IMR-90 (cell line): ENCODE measurements at regions not wholly inside any gene's neighbourhood (a gene's known extent, or its start where the extent isn't known, plus 50 kb on each side); places are given as distances from the start of the nearest gene placed in this dataset.

ENCODE experiments used
- ATAC-seq: fragments of 200-7000 bp; cut with Tn5 transposase; 2 replicates; pipeline ENCODE4 v1.9.1; 2020; ENCODE audit warnings: low read depth, mild to moderate bottlenecking, moderate library complexity
- BruUV-seq: library from RNA; stranded (reverse); fragments of 400-500 nt; replicated peaks from 2 replicates; lab custom pipeline; 2021; lab: Mats Ljungman, UMichigan
- CTCF ChIA-PET: fragments of 300-600 bp; formaldehyde crosslinking; extraction: SDS; loops from one replicate; lab custom pipeline; 2021; ENCODE audit warnings: antibody characterized with exemption; lab: Yijun Ruan, JAX
- POLR2A ChIA-PET: fragments of 300-600 bp; sonication (Branson Sonifier 250); formaldehyde crosslinking; loops from one replicate; lab custom pipeline; 2022; ENCODE audit warnings: antibody characterized with exemption; ENCODE audit not compliant: unreplicated experiment; lab: Charles Lee
- DNase-seq: peaks from one replicate; pipeline ENCODE4 v3.0.0; 2013
- H2AFZ ChIP-seq: replicated peaks from 2 replicates; pipeline ENCODE3; 2013; ENCODE audit warnings: low read length, mild to moderate bottlenecking; ENCODE audit not compliant: poor library complexity
- H2AK5ac ChIP-seq: 2 replicates; pipeline ENCODE4 v1.6.1; 2013; ENCODE audit warnings: low read depth, low read length, inconsistent platforms
- H2AK9ac ChIP-seq: replicated peaks from 2 replicates; pipeline ENCODE3; 2013; ENCODE audit warnings: mild to moderate bottlenecking, low read depth, low read length, moderate library complexity; ENCODE audit not compliant: poor library complexity
- H2BK120ac ChIP-seq: 2 replicates; pipeline ENCODE4 v1.6.1; 2013; ENCODE audit warnings: low read depth, low read length, inconsistent platforms
- H2BK15ac ChIP-seq: 3 replicates; pipeline ENCODE4 v1.6.1; 2013; ENCODE audit warnings: low read depth, low read length, inconsistent platforms
- H2BK20ac ChIP-seq: 2 replicates; pipeline ENCODE4 v1.6.1; 2013; ENCODE audit warnings: low read depth, mild to moderate bottlenecking, inconsistent platforms, low read length, moderate library complexity
- H2BK5ac ChIP-seq: 2 replicates; pipeline ENCODE4 v1.6.1; 2013; ENCODE audit warnings: mild to moderate bottlenecking, low read depth, low read length, inconsistent platforms; ENCODE audit not compliant: poor library complexity, severe bottlenecking
- H3K14ac ChIP-seq: replicated peaks from 2 replicates; pipeline ENCODE4 v1.6.1; 2013; ENCODE audit warnings: low read depth, low read length, inconsistent platforms
- H3K18ac ChIP-seq: 2 replicates; pipeline ENCODE4 v1.6.1; 2013; ENCODE audit warnings: low read depth, low read length, control low read depth
- H3K23ac ChIP-seq: 2 replicates; pipeline ENCODE4 v1.6.1; 2013; ENCODE audit warnings: low read depth, low read length, inconsistent platforms
- H3K27ac ChIP-seq: 2 replicates; pipeline ENCODE4 v1.5.1; 2013; ENCODE audit warnings: mild to moderate bottlenecking, control low read depth, low read length; ENCODE audit not compliant: insufficient read depth
- H3K27me3 ChIP-seq: 2 replicates; pipeline ENCODE4 v1.6.1; 2013; ENCODE audit warnings: low read length; ENCODE audit not compliant: control insufficient read depth, insufficient read depth
- H3K36me3 ChIP-seq: 2 replicates; pipeline ENCODE4 v1.6.1; 2013; ENCODE audit warnings: low read length, mixed read lengths; ENCODE audit not compliant: control insufficient read depth, insufficient read depth
- H3K4ac ChIP-seq: 2 replicates; pipeline ENCODE4 v1.6.1; 2013; ENCODE audit warnings: low read depth, low read length, inconsistent platforms
- H3K4me1 ChIP-seq: 2 replicates; pipeline ENCODE4 v1.6.1; 2013; ENCODE audit warnings: low read length, mixed read lengths; ENCODE audit not compliant: control insufficient read depth, insufficient read depth
- H3K4me2 ChIP-seq: 2 replicates; pipeline ENCODE4 v1.6.1; 2013; ENCODE audit warnings: low read depth, mild to moderate bottlenecking, control low read depth, low read length, moderate library complexity
- H3K4me3 ChIP-seq: 2 replicates; pipeline ENCODE4 v1.5.1; 2013; ENCODE audit warnings: low read depth, mild to moderate bottlenecking, control low read depth, low read length, moderate library complexity; ENCODE audit not compliant: insufficient read depth
- H3K56ac ChIP-seq: 2 replicates; pipeline ENCODE4 v1.6.1; 2013; ENCODE audit warnings: low read length, inconsistent platforms; ENCODE audit not compliant: insufficient read depth; ENCODE audit errors: extremely low read depth
- H3K79me1 ChIP-seq, 2 experiments: 2 replicates each; pipeline ENCODE4 v1.6.1; 2013; ENCODE audit warnings: low read length in 2 of 2, inconsistent platforms in 1 of 2, low read depth in 1 of 2
- H3K9ac ChIP-seq: 2 replicates; pipeline ENCODE4 v1.6.1; 2013; ENCODE audit warnings: low read depth, low read length, control low read depth
- H3K9me1 ChIP-seq: 2 replicates; pipeline ENCODE4 v1.6.1; 2013; ENCODE audit warnings: low read length, inconsistent platforms; ENCODE audit not compliant: insufficient read depth
- H3K9me3 ChIP-seq: 2 replicates; pipeline ENCODE4 v1.6.1; 2013; ENCODE audit warnings: low read length; ENCODE audit not compliant: control insufficient read depth, insufficient read depth
- H4K20me1 ChIP-seq: 2 replicates; pipeline ENCODE4 v1.6.1; 2013; ENCODE audit warnings: low read length, inconsistent platforms; ENCODE audit not compliant: insufficient read depth
- H4K5ac ChIP-seq: 2 replicates; pipeline ENCODE4 v1.6.1; 2013; ENCODE audit warnings: mild to moderate bottlenecking, low read depth, low read length, control low read depth
- H4K8ac ChIP-seq, 2 experiments: 2 replicates each; pipeline ENCODE4 v1.6.1; 2013; ENCODE audit warnings: low read depth in 2 of 2, low read length in 2 of 2, control low read depth in 1 of 2, inconsistent platforms in 1 of 2
- H4K91ac ChIP-seq: 2 replicates; pipeline ENCODE4 v1.6.1; 2013; ENCODE audit warnings: low read depth, low read length, inconsistent platforms; ENCODE audit not compliant: insufficient read depth
- CHD1 ChIP-seq: IDR thresholded peaks from 2 replicates; pipeline ENCODE4 v1.6.1; 2012; ENCODE audit warnings: low read depth, low read length, improper control_type of control experiment
- CTCF ChIP-seq: conservative IDR thresholded peaks from 2 replicates; pipeline ENCODE4 v1.5.1; 2012; ENCODE audit warnings: mild to moderate bottlenecking, low read depth, low read length, improper control_type of control experiment
- FOS ChIP-seq: fragments of 150-350 bp; IDR thresholded peaks from 2 replicates; pipeline ENCODE4 v1.6.1; 2016; ENCODE audit warnings: low read depth, low read length
- MAFK ChIP-seq: IDR thresholded peaks from 2 replicates; pipeline ENCODE4 v1.6.1; 2012; ENCODE audit warnings: low read depth, low read length, improper control_type of control experiment
- MAZ ChIP-seq: IDR thresholded peaks from 2 replicates; pipeline ENCODE4 v1.6.1; 2012; ENCODE audit warnings: low read depth, mild to moderate bottlenecking, low read length, improper control_type of control experiment, moderate library complexity, borderline replicate concordance
- NFE2L2 ChIP-seq: fragments of 150-350 bp; IDR thresholded peaks from 2 replicates; pipeline ENCODE4 v1.6.1; 2016; ENCODE audit warnings: low read depth, mild to moderate bottlenecking, low read length
- POLR2A ChIP-seq: IDR thresholded peaks from 2 replicates; pipeline ENCODE4 v1.6.1; 2012; ENCODE audit warnings: mild to moderate bottlenecking, low read depth, low read length
- RAD21 ChIP-seq: IDR thresholded peaks from 2 replicates; pipeline ENCODE4 v1.6.1; 2012; ENCODE audit warnings: low read length, improper control_type of control experiment
- RCOR1 ChIP-seq: IDR thresholded peaks from 2 replicates; pipeline ENCODE4 v1.6.1; 2012; ENCODE audit warnings: mild to moderate bottlenecking, low read length, improper control_type of control experiment; ENCODE audit not compliant: insufficient replicate concordance
- WGBS, 2 experiments: methylation state at CpG; one replicate each; pipeline versions ENCODE4 v1.1.5 to v1.1.7; 2013; ENCODE audit warnings: missing lambda C conversion rate in 2 of 2; ENCODE audit not compliant: insufficient read length in 1 of 2; ENCODE audit errors: extremely low coverage in 2 of 2; 5-methylcytosine and 5-hydroxymethylcytosine counted together
- dilution Hi-C: fragments of 300-500 bp; cut with HindIII; formaldehyde crosslinking; loops from one replicate; pipeline ENCODE4 v1.14.3; 2018; ENCODE audit warnings: low sequenced_read_pairs; ENCODE audit not compliant: unreplicated experiment
- in situ Hi-C: fragments of 300-500 bp; cut with MboI; formaldehyde crosslinking; loops from 3 replicates; pipeline ENCODE4 v1.14.3; 2019; ENCODE audit warnings: low sequenced_read_pairs, inconsistent platforms, mixed read lengths
- intact Hi-C: fragments of 100-400 bp; cut with micrococcal nuclease; formaldehyde crosslinking; loops from 2 replicates; pipeline ENCODE4 v1.10.0; 2022

GRCh38 chr2:224195925-224196571 lies 157.0 kb upstream of the SERPINE2 start:
- H4K20me1 ChIP-seq, result no peaks in the 10 kb centered on the region
- H3K79me1 ChIP-seq, result no peaks in the 10 kb centered on the region
- ATAC-seq (no peak), DNase-seq (no peak)
- TF ChIP-seq RAD21 (no peak), POLR2A (no peak), MAZ (no peak), CTCF (no peak), MAFK (no peak), RCOR1 (no peak), CHD1 (no peak), FOS (no peak), NFE2L2 (no peak)
- H2AK5ac ChIP-seq, result no peak overlapping the region
- CTCF ChIA-PET, result no interaction called here
- H3K27ac ChIP-seq, result no peak overlapping the region
- no peaks in the 10 kb centered on the region for H3K4me1 ChIP-seq
- no peak overlapping the region for H4K8ac ChIP-seq
- dilution Hi-C loops (no loop called here), in situ Hi-C loops (no loop called here), intact Hi-C loops (no loop called here)
- H2BK20ac ChIP-seq, result no peak overlapping the region
- no peak overlapping the region for H2BK120ac ChIP-seq
- H3K4me2 ChIP-seq, result no peak overlapping the region
- H3K9me3 ChIP-seq, result 0 out of 2 replicates have a peak, but pooled peaks cover 6% of the 10 kb centered on the region
- H3K56ac ChIP-seq, result no peak overlapping the region
- no CpG with 5 or more reads among the region's 2 CpGs for WGBS, 2 experiments
- no peak overlapping the region for H4K91ac ChIP-seq
- no peaks in the 10 kb centered on the region for H3K9me1 ChIP-seq
- BruUV-seq, result no TSS peak
- no peak overlapping the region for H4K5ac ChIP-seq
- H3K36me3 ChIP-seq, result no peaks in the 10 kb centered on the region
- peaks cover 2% of the 10 kb centered on the region for H3K27me3 ChIP-seq
- no peak overlapping the region for H2BK5ac ChIP-seq
- no peak overlapping the region for H3K9ac ChIP-seq
- H2AK9ac ChIP-seq, result no peak overlapping the region
- POLR2A ChIA-PET, result no interaction called here
- no peak overlapping the region for H2BK15ac ChIP-seq
- no peak overlapping the region for H3K4ac ChIP-seq
- no peak overlapping the region for H2AFZ ChIP-seq
- H3K18ac ChIP-seq, result no peak overlapping the region
- no peak overlapping the region for H3K4me3 ChIP-seq
- no peak overlapping the region for H3K23ac ChIP-seq
- no peak overlapping the region for H3K14ac ChIP-seq
